ENCODE measurements at regions not wholly inside any gene's neighbourhood (a gene's known extent, or its start where the extent isn't known, plus 50 kb on each side); places are given as distances from the start of the nearest gene placed in this dataset.

- no peak for DNase-seq (ENCODE audit: low read depth in 2 of 2)
These were observed 175.0 kb upstream of the APCDD1 start for GRCh38 chr18:10279471-10279870.

- DNase-seq (ENCODE audit: low read depth in 2 of 2) = no peak
These were observed 174.4 kb upstream of the APCDD1 start for GRCh38 chr18:10279905-10280644.

GRCh38 chr18:10284540-10285282 is 169.7 kb upstream of the APCDD1 start:
- no peak for DNase-seq (ENCODE audit: low read depth in 2 of 2)

GRCh38 chr18:10285283-10285640 is 169.2 kb upstream of the APCDD1 start:
- no peak for DNase-seq (ENCODE audit: low read depth in 2 of 2)

GRCh38 chr18:10286580-10287150 is 167.8 kb upstream of the APCDD1 start:
- DNase-seq (ENCODE audit: low read depth in 2 of 2) = no peak

GRCh38 chr18:10289251-10289650 is 165.2 kb upstream of the APCDD1 start:
- no peak for DNase-seq (ENCODE audit: low read depth in 2 of 2)

- no peak for DNase-seq (ENCODE audit: low read depth in 2 of 2)
These were observed 164.3 kb upstream of the APCDD1 start for GRCh38 chr18:10289951-10290637.

GRCh38 chr18:10290638-10291235 is 163.7 kb upstream of the APCDD1 start:
- DNase-seq (ENCODE audit: low read depth in 2 of 2) = no peak

- DNase-seq (ENCODE audit: low read depth in 2 of 2) = no peak
These were observed 162.9 kb upstream of the APCDD1 start for GRCh38 chr18:10291568-10291981.

- no peak for DNase-seq (ENCODE audit: low read depth in 2 of 2)
These were observed 160.5 kb upstream of the APCDD1 start for GRCh38 chr18:10293966-10294365.

GRCh38 chr18:10295751-10296150 is 158.7 kb upstream of the APCDD1 start:
- no peak for DNase-seq (ENCODE audit: low read depth in 2 of 2)

- DNase-seq (ENCODE audit: low read depth in 2 of 2) = no peak
These were observed 157.9 kb upstream of the APCDD1 start for GRCh38 chr18:10296491-10296890.

- DNase-seq (ENCODE audit: low read depth in 2 of 2) = no peak
These were observed 157.3 kb upstream of the APCDD1 start for GRCh38 chr18:10297086-10297485.

- DNase-seq (ENCODE audit: low read depth in 2 of 2) = no peak
These were observed 156.1 kb upstream of the APCDD1 start for GRCh38 chr18:10298346-10298745.

GRCh38 chr18:10299643-10300042 is 154.8 kb upstream of the APCDD1 start:
- no peak for DNase-seq (ENCODE audit: low read depth in 2 of 2)

- no peak for DNase-seq (ENCODE audit: low read depth in 2 of 2)
These were observed 153.7 kb upstream of the APCDD1 start for GRCh38 chr18:10300739-10301138.

GRCh38 chr18:10301831-10302483 is 152.5 kb upstream of the APCDD1 start:
- DNase-seq (ENCODE audit: low read depth in 2 of 2) = no peak

GRCh38 chr18:10303171-10303570 is 151.3 kb upstream of the APCDD1 start:
- DNase-seq (ENCODE audit: low read depth in 2 of 2) = no peak

- no peak for DNase-seq (ENCODE audit: low read depth in 2 of 2)
These were observed 149.6 kb upstream of the APCDD1 start for GRCh38 chr18:10304853-10305252.

GRCh38 chr18:10306779-10307178 is 147.7 kb upstream of the APCDD1 start:
- no peak for DNase-seq (ENCODE audit: low read depth in 2 of 2)

GRCh38 chr18:10308154-10308553 is 146.3 kb upstream of the APCDD1 start:
- no peak for DNase-seq (ENCODE audit: low read depth in 2 of 2)

- no peak for DNase-seq (ENCODE audit: low read depth in 2 of 2)
These were observed 143.8 kb upstream of the APCDD1 start for GRCh38 chr18:10310626-10311025.
